ENCODE measurements at regions not wholly inside any gene's neighbourhood (a gene's known extent, or its start where the extent isn't known, plus 50 kb on each side); places are given as distances from the start of the nearest gene placed in this dataset.
A peak's percentile ranks its signal among the peaks of the same experiment; 100 is the strongest.

DNA sequence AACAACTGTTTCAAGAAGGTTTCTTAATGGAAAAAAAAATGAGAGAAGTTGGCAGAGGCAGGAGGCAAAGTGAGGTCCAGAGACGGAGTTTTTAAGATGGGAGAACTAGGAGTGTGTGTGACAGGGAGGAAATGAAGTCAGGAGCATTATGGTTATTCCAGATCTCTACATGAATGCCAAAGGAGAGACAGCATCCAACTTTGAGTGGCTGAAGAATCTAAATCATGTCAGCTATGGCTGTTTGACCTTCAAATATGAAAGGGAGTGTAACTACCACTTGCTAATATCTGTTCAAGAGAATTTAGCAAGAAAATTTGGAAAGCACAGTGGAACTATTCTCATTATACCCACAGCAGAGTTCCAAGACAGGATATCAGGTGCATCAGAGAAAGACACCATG is 81.2 kb upstream of the CCBE1 start:
- H3K27me3 ChIP-seq = no peaks in the 10 kb centered on the region
- H3K27ac ChIP-seq = no peak overlapping the region
- H3K4me3 ChIP-seq = no peak overlapping the region
- H3K36me3 ChIP-seq = no peaks in the 10 kb centered on the region
- DNase-seq = no peak
- TF ChIP-seq POLR2A (IDR thresholded peaks at IDR 0.05) (no peak), CTCF (IDR thresholded peaks at IDR 0.05) (no peak)
- no peaks in the 10 kb centered on the region for H3K9me3 ChIP-seq
- no peaks in the 10 kb centered on the region for H3K4me1 ChIP-seq
- intact Hi-C loops (cut with DNase I) = no loop called here
- 67 to 90% methylated on average over 1 of the region's 1 CpG for WGBS, 2 donors

DNA sequence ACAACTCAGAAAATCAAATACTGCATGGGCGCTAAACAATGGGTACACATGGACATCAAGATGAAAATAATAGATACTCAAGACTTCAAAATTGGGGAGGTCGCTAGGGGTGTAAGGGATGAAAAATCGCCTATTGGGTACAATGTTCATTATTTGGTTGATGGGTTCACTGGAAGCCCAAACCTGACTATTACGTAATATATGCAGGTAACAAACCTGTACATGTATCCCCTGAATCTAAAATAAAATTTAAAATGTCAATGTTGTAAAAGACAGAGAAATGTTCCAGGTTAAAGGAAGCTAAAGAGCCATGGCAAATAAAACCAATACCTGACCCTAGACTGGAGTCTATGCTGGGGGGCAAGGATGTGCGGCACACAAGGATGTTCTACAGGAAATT is 80.4 kb upstream of the CCBE1 start:
- Histone ChIP-seq H3K36me3 (no peaks in the 10 kb centered on the region), H3K27me3 (no peaks in the 10 kb centered on the region), H3K4me3 (no peak overlapping the region), H3K4me1 (no peaks in the 10 kb centered on the region), H3K9me3 (no peaks in the 10 kb centered on the region), H3K27ac (no peak overlapping the region)
- 90 to 91% methylated on average over 5 of the region's 5 CpGs for WGBS, 2 donors
- intact Hi-C loops (cut with DNase I) = no loop called here
- no peak for DNase-seq
- no peak for TF ChIP-seq POLR2A (IDR thresholded peaks at IDR 0.05)
- no peak for TF ChIP-seq CTCF (IDR thresholded peaks at IDR 0.05)

- Histone ChIP-seq H3K4me1 (no peaks in the 10 kb centered on the region), H3K36me3 (no peaks in the 10 kb centered on the region), H3K4me3 (no peak overlapping the region), H3K9me3 (peaks cover 0 to 8% (median 0%) of the 10 kb centered on the region in 3 donors), H3K27ac (peak overlapping the region in 2 of 4 donors; percentile 47 to 54), H3K27me3 (peaks cover 0 to 11% (median 0%) of the 10 kb centered on the region in 4 donors)
- intact Hi-C loops (cut with DNase I) = no loop called here
- WGBS, 2 donors = 49 to 62% methylated on average over 3 of the region's 3 CpGs
- TF ChIP-seq POLR2A (IDR thresholded peaks at IDR 0.05) (no peak), CTCF (IDR thresholded peaks at IDR 0.05) (no peak)
- no peak for DNase-seq
Measured at GRCh38 chr18:59769129-59769865, 72.1 kb upstream of the CCBE1 start.

GRCh38 chr18:59768409-59768808 is 71.2 kb upstream of the CCBE1 start:
- DNase-seq = no peak
- peaks cover 0 to 8% (median 0%) of the 10 kb centered on the region in 3 donors for H3K9me3 ChIP-seq
- peak overlapping the region in 2 of 4 donors; percentile 19 to 54 for H3K27ac ChIP-seq
- intact Hi-C loops (cut with DNase I) = no loop called here
- peaks cover 0 to 11% (median 0%) of the 10 kb centered on the region in 4 donors for H3K27me3 ChIP-seq
- 89 to 92% methylated on average over 1 of the region's 1 CpG for WGBS, 2 donors
- H3K4me3 ChIP-seq = no peak overlapping the region
- H3K36me3 ChIP-seq = no peaks in the 10 kb centered on the region
- TF ChIP-seq CTCF (IDR thresholded peaks at IDR 0.05) (no peak), POLR2A (IDR thresholded peaks at IDR 0.05) (no peak)
- H3K4me1 ChIP-seq = no peaks in the 10 kb centered on the region

GRCh38 chr18:59767732-59768131 is 70.5 kb upstream of the CCBE1 start:
- no peak for DNase-seq
- whole genome bisulfite sequencing, 2 donors = 52 to 60% methylated on average over 2 of the region's 2 CpGs
- peaks cover 0 to 11% (median 0%) of the 10 kb centered on the region in 4 donors for H3K27me3 ChIP-seq
- intact Hi-C loops (cut with DNase I) = no loop called here
- H3K36me3 ChIP-seq = no peaks in the 10 kb centered on the region
- H3K27ac ChIP-seq = peak overlapping the region in 1 of 4 donors; percentile 54
- no peak overlapping the region for H3K4me3 ChIP-seq
- no peaks in the 10 kb centered on the region for H3K4me1 ChIP-seq
- TF ChIP-seq POLR2A (IDR thresholded peaks at IDR 0.05) = no peak
- TF ChIP-seq CTCF (IDR thresholded peaks at IDR 0.05) = no peak
- peaks cover 0 to 8% (median 0%) of the 10 kb centered on the region in 3 donors for H3K9me3 ChIP-seq
